ENCODE measurements at regions not wholly inside any gene's neighbourhood (a gene's known extent, or its start where the extent isn't known, plus 50 kb on each side); places are given as distances from the start of the nearest gene placed in this dataset.

DNA sequence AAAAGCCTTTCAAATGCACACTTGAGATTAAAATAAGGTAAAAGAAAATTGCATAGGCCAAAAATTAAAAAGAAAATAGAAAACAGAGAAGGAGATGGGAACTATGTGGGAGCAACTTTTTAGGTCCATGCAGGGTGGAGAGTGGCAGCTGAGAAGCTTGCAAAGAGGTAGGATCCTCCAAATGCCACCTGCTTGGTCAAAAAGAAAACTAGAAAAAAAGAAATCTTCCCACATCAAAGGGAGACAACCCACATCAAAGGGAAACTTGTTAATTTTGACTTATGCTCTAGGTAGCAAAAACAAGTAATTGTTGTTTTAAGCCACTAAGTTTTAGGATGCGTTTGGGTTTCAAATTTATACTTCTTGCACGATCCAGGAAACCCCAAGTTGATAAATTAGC lies 342.9 kb downstream of the IL20RB start:
- Histone ChIP-seq H3K36me3 (no peaks in the 10 kb centered on the region), H3K4me1 (no peaks in the 10 kb centered on the region), H3K27ac (no peak overlapping the region), H3K9me3 (no peaks in the 10 kb centered on the region), H3K4me3 (no peak overlapping the region), H3K27me3 (no peaks in the 10 kb centered on the region)
- 77 to 78% methylated on average over 2 of the region's 2 CpGs for WGBS, 2 donors
- TF ChIP-seq POLR2A (IDR thresholded peaks at IDR 0.05) (no peak), POLR2AphosphoS5 (IDR thresholded peaks at IDR 0.05) (no peak), EP300 (IDR thresholded peaks at IDR 0.05) (no peak)
- TF ChIP-seq, protein P1, sequence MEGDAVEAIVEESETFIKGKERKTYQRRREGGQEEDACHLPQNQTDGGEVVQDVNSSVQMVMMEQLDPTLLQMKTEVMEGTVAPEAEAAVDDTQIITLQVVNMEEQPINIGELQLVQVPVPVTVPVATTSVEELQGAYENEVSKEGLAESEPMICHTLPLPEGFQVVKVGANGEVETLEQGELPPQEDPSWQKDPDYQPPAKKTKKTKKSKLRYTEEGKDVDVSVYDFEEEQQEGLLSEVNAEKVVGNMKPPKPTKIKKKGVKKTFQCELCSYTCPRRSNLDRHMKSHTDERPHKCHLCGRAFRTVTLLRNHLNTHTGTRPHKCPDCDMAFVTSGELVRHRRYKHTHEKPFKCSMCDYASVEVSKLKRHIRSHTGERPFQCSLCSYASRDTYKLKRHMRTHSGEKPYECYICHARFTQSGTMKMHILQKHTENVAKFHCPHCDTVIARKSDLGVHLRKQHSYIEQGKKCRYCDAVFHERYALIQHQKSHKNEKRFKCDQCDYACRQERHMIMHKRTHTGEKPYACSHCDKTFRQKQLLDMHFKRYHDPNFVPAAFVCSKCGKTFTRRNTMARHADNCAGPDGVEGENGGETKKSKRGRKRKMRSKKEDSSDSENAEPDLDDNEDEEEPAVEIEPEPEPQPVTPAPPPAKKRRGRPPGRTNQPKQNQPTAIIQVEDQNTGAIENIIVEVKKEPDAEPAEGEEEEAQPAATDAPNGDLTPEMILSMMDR (IDR thresholded peaks at IDR 0.05): no peak
- no peak for DNase-seq
- no peak for ATAC-seq (ENCODE audit: low FRiP score in 2 of 2)

DNA sequence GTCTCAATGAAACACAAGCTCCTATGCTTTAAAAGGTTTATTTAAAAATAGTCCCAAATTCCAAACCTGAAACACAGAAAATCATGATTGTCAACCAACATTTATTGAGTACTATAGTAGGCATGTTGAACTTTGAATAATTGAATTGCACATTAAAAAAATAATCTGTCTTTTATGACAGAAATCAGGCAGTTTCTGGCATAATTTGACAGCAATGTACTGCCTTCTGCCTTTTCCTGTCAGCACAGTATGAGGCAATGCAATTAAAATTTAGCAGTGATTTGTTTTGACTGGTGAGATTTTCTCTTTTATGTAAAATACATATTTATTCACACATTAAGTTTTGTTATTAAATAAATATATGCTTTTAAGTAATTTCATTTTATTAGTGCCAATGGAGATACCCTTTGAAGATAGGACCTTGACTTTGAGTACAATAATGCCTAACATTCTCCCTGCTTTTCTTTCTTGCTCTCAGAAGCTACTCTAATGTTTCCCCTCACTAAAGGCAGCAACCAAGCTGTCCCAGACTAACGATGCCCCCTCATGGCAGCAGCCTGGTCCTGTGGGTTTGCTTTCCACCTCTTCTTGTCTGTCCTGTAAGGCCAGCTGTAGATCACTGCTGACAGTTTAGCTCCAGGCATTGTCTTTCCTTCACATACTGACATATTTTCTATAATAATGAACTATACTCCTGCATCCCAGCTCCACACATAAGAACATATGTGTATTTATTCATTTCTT lies 346.7 kb downstream of the IL20RB start:
- ATAC-seq (ENCODE audit: low FRiP score in 2 of 2) (no peak), DNase-seq (no peak)
- Histone ChIP-seq H3K4me3 (no peak overlapping the region), H3K27ac (no peak overlapping the region), H3K27me3 (no peaks in the 10 kb centered on the region), H3K4me1 (no peaks in the 10 kb centered on the region), H3K9me3 (no peaks in the 10 kb centered on the region), H3K36me3 (no peaks in the 10 kb centered on the region)
- 59 to 71% methylated on average over 1 of the region's 1 CpG for WGBS, 2 donors
- TF ChIP-seq, protein P1 (IDR thresholded peaks at IDR 0.05): no peak
- TF ChIP-seq POLR2A (IDR thresholded peaks at IDR 0.05) (no peak), POLR2AphosphoS5 (IDR thresholded peaks at IDR 0.05) (no peak), EP300 (IDR thresholded peaks at IDR 0.05) (no peak)

DNA sequence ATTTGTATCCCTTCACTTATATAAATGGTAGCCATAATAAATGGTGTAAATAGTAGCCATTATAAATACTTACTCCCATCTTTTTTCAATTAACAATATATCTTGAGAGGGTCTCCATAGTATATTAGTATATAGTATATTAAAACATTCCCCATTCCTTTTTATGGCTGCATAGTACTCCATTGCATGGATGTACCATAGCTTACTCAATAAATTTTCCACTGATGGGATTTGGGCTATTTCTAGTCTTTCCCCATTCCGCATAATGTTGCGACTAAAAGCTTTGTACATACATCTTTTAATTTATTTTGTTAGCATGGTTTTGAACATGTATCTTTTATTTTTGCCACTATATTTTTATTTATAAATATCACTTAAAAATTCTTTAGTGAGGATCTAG lies 366.3 kb downstream of the IL20RB start:
- DNase-seq: no peak
- ATAC-seq (ENCODE audit: low FRiP score in 2 of 2): no peak
- no peak for TF ChIP-seq EP300 (IDR thresholded peaks at IDR 0.05)
- TF ChIP-seq, protein P1 (IDR thresholded peaks at IDR 0.05): no peak
- no peak for TF ChIP-seq POLR2A (IDR thresholded peaks at IDR 0.05)
- TF ChIP-seq POLR2AphosphoS5 (IDR thresholded peaks at IDR 0.05): no peak
- Histone ChIP-seq H3K27me3 (no peaks in the 10 kb centered on the region), H3K4me3 (no peak overlapping the region), H3K36me3 (no peaks in the 10 kb centered on the region), H3K27ac (no peak overlapping the region), H3K9me3 (peaks cover 0 to 4% (median 2%) of the 10 kb centered on the region in 4 donors), H3K4me1 (no peaks in the 10 kb centered on the region)
- WGBS, 2 donors: 94 to 97% methylated on average over 2 of the region's 2 CpGs

DNA sequence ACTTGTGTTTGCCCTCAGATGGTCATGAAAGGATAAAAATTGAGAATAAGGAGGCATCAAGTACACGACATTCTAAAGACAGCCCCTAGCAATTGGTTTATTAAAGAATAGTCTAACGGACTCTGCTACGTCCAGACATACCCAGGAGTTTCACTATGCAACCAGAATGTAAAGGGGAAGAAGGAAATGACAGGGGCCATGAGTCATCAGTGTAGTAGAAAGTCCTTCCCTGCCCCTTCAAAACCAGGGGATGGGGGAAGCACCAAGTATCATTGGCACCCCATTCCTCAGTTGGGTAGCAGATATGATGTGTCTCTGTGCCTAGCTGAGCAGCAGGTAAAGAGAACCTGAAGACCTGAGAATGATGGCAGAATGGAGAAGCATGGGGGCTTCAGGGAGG lies 367.4 kb downstream of the IL20RB start:
- WGBS, 2 donors: 60 to 80% methylated on average over 3 of the region's 3 CpGs
- ATAC-seq (ENCODE audit: low FRiP score in 2 of 2): no peak
- Histone ChIP-seq H3K9me3 (peaks cover 0 to 3% (median 0%) of the 10 kb centered on the region in 4 donors), H3K27me3 (no peaks in the 10 kb centered on the region), H3K27ac (no peak overlapping the region), H3K4me3 (no peak overlapping the region), H3K4me1 (no peaks in the 10 kb centered on the region), H3K36me3 (no peaks in the 10 kb centered on the region)
- DNase-seq: no peak
- TF ChIP-seq, protein P1 (IDR thresholded peaks at IDR 0.05): no peak

DNA sequence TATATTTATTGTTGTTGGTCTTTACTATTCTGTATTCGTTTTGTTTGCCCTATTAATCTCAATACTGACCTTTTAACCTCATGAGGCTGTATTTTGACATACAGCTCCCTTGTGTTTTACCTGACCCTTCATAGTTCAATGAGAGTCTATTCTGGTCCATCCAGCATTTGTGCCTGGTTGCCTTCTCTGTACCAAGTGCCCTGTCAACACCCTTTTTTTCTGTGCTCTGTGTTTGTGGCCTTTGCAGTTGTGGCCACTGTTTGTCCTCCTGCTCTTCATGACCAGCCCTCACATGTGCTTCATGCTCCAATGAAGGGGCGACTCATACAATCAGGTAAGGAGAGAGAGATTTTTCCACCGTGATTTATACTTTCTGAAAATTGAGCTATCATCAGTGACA lies 368.2 kb downstream of the IL20RB start:
- TF ChIP-seq POLR2AphosphoS5 (IDR thresholded peaks at IDR 0.05) (no peak), POLR2A (IDR thresholded peaks at IDR 0.05) (no peak), EP300 (IDR thresholded peaks at IDR 0.05) (no peak)
- TF ChIP-seq, protein P1 (IDR thresholded peaks at IDR 0.05): no peak
- WGBS, 2 donors: 69 to 72% methylated on average over 3 of the region's 3 CpGs

More for the DNA sequence above, 368.2 kb downstream of the IL20RB start:
- H3K36me3 ChIP-seq: no peaks in the 10 kb centered on the region
- no peaks in the 10 kb centered on the region for H3K27me3 ChIP-seq
- DNase-seq: no peak
- H3K4me3 ChIP-seq: no peak overlapping the region
- no peak for ATAC-seq (ENCODE audit: low FRiP score in 2 of 2)
- H3K9me3 ChIP-seq: peaks cover 0 to 3% (median 0%) of the 10 kb centered on the region in 4 donors
- H3K27ac ChIP-seq: no peak overlapping the region
- H3K4me1 ChIP-seq: no peaks in the 10 kb centered on the region

Data from upper lobe of left lung (tissue), 6 donors.